Activated CD8-positive, alpha-beta T cell treated with anti-CD3 and anti-CD28 coated beads, Interleukin-2, amount 10 ng/mL, durations not matched to agents 7 days and 5 days (primary cell): ENCODE measurements at regions not wholly inside any gene's neighbourhood (a gene's known extent, or its start where the extent isn't known, plus 50 kb on each side); places are given as distances from the start of the nearest gene placed in this dataset.
"Not testable (repeated sequence)": the region's sequence is repeated elsewhere in the genome, so short reads cannot be mapped to it uniquely, and the experiment has no call there.

Experiments used
- ATAC-seq: fragments of 150-1000 bp; cut with Tn5 transposase; one replicate; pipeline ENCODE4 v1.10.0; 2021; ENCODE audit warnings: moderate library complexity
- CTCF ChIA-PET: fragments of 350-600 bp; sonication (Branson Sonifier 250); formaldehyde crosslinking; loops from one replicate; lab custom pipeline; 2021; ENCODE audit warnings: antibody characterized with exemption; lab: Charles Lee
- POLR2A ChIA-PET: fragments of 350-600 bp; sonication (Branson Sonifier 250); formaldehyde crosslinking; loops from one replicate; lab custom pipeline; 2021; ENCODE audit warnings: antibody characterized with exemption; lab: Charles Lee
- DNase-seq: peaks from one replicate; pipeline ENCODE4 v3.0.0-alpha.2; 2020
- H3K27ac Mint-ChIP-seq: one replicate; pipeline ENCODE4 v1.8.0; 2021; ENCODE audit warnings: mild to moderate bottlenecking, mixed read lengths
- H3K27me3 Mint-ChIP-seq: one replicate; pipeline ENCODE4 v1.8.0; 2021; ENCODE audit warnings: low read depth, mixed read lengths
- H3K36me3 Mint-ChIP-seq: one replicate; pipeline ENCODE4 v1.8.0; 2021; ENCODE audit warnings: low read depth, mixed read lengths
- H3K4me1 Mint-ChIP-seq: one replicate; pipeline ENCODE4 v1.8.0; 2021; ENCODE audit warnings: low read depth, mixed read lengths
- H3K4me3 Mint-ChIP-seq: one replicate; pipeline ENCODE4 v1.8.0; 2021; ENCODE audit warnings: mild to moderate bottlenecking, mixed read lengths
- H3K9me3 Mint-ChIP-seq: one replicate; pipeline ENCODE4 v1.8.0; 2022; ENCODE audit warnings: mixed read lengths; ENCODE audit not compliant: insufficient read depth

DNA sequence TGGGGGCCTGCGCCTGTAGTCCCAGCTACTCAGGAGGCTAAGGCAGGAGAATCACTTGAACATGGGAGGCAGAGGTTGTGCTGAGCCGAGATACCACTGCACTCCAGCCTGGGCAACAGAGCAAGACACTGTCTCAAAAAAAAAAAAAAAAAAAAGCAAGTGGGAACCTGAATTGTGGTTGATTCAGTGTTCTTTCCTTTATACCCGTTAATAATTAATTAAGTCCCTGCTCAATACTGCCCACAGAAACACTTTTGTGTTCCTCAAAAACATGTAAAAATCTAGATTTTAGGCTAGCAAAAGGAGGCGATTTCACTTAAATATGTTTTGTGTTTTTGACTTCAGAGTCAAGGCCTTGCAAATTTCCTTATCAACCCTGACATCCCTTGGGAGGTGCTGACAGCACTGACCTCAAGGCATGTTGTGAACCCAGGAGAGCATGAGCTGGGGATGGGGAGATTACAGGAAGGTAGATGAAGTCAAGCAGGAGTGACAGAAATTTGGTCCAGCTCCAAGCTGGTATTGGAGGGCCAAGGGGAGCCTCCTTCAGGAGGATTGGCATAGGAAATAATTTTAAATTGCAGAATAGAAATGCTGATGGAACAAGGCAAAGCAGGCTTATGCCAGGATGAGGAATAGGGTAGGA lies 89.0 kb upstream of the PNPT1 start:
- POLR2A ChIA-PET: no interaction called here
- H3K36me3 Mint-ChIP-seq: no peaks in the 10 kb centered on the region
- no peak overlapping the region for H3K27ac Mint-ChIP-seq
- no peak for DNase-seq
- H3K27me3 Mint-ChIP-seq: peaks cover 4% of the 10 kb centered on the region
- no peak for ATAC-seq
- H3K4me1 Mint-ChIP-seq: no peaks in the 10 kb centered on the region
- CTCF ChIA-PET: no interaction called here
- H3K9me3 Mint-ChIP-seq: no peaks in the 10 kb centered on the region
- H3K4me3 Mint-ChIP-seq: no peak overlapping the region

DNA sequence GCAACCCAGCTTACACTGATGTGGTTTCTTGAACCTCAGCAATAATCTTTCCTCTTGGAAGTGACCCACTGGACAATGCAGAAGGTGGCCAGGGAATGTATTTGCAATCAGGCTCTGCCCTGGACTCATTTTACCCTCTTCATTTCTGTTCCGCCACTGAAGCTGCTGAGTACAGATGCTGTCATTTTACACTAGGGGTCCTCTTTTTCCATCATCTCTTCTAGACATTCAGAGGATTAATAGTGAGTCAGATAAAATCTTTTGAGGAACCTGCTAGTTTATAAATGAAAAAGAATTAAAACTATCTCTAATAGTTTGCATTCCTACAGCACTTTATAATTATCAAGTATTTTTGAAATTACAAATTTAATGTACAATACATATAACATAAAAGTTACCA lies 87.9 kb upstream of the PNPT1 start:
- no peaks in the 10 kb centered on the region for H3K36me3 Mint-ChIP-seq
- H3K9me3 Mint-ChIP-seq: no peaks in the 10 kb centered on the region
- ChIA-PET POLR2A (no interaction called here), CTCF (no interaction called here)
- H3K4me1 Mint-ChIP-seq: no peaks in the 10 kb centered on the region
- no peak overlapping the region for H3K4me3 Mint-ChIP-seq
- H3K27me3 Mint-ChIP-seq: peaks cover 4% of the 10 kb centered on the region
- ATAC-seq (no peak), DNase-seq (no peak)
- H3K27ac Mint-ChIP-seq: no peak overlapping the region

DNA sequence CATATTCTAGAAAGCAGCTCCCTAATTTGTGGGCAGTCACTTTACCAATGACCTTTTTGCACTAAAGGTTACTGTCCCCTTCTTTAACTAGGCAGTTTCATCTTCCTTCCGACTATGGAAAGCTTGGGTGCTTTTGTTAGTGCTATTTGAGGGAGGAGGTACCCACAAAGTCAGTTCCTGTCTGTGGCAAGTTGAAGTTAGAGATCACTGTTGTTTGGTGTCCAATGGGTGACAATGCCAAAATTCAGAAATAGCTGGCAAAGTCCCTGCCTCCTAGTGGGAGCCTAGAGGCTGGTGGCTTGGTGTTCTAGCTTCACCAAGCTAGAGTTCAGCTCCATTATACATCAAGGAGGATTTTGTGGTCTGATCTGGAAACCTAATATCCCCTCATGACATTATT lies 87.1 kb upstream of the PNPT1 start:
- ATAC-seq (no peak), DNase-seq (no peak)
- H3K4me3 Mint-ChIP-seq: no peak overlapping the region
- CTCF ChIA-PET: interaction anchor here (0.6 kb wide), 1 partner anchor 1733 kb away, joined by 3 read pairs; no protein-coding TSS in a partner anchor
- H3K9me3 Mint-ChIP-seq: no peaks in the 10 kb centered on the region
- H3K36me3 Mint-ChIP-seq: no peaks in the 10 kb centered on the region
- H3K27me3 Mint-ChIP-seq: peaks cover 4% of the 10 kb centered on the region
- POLR2A ChIA-PET: no interaction called here
- H3K27ac Mint-ChIP-seq: no peak overlapping the region
- H3K4me1 Mint-ChIP-seq: no peaks in the 10 kb centered on the region

DNA sequence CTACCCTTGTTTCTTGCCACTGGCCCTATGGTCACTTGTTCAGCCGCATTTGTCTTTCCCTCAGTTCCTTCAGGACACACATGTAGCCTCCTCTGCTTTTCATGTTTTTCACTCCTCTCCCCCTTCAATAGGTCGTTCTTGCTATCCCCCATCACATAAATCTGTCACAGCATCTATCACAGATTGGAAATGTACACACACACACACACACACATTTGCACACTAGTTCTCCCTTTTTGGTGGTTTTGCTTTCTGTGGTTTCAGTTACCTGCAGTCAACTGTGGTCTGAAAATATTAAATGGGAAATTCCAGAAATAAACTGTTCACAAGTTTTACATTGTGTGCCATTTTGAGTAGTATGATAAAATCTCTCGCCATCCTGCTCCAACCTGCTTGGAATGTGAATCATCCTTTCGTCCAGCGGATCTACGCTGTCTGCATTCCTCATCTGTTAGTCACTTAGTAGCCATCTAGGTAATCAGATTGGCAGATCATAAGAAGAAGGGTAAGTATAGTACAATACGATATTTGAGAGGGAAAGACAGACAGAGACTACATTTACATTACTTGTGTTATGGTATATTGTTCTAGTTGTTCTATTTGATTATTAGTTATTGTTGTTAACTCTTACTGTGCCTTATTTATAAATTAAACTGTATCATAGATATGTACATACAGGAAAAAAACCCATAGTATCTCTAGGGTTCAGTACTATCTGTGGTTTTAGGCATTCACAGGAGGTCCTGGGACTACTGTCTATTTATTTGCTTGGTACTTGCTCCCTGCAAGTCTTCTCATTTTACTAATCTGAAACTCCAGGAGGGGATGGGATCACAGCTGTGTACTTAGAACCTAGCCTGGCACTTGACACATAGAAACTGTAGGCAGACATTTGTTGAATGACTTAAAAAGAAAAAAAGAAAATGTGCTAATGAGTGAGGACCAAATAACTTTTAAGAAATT lies 86.1 kb upstream of the PNPT1 start:
- no peak for DNase-seq
- no peak for ATAC-seq
- H3K27ac Mint-ChIP-seq: no peak overlapping the region
- H3K36me3 Mint-ChIP-seq: no peaks in the 10 kb centered on the region
- ChIA-PET CTCF (interaction anchor here (0.6 kb wide), 1 partner anchor 1734 kb away, joined by 3 read pairs; no protein-coding TSS in a partner anchor), POLR2A (no interaction called here)
- no peaks in the 10 kb centered on the region for H3K4me1 Mint-ChIP-seq
- no peaks in the 10 kb centered on the region for H3K9me3 Mint-ChIP-seq
- peaks cover 4% of the 10 kb centered on the region for H3K27me3 Mint-ChIP-seq
- no peak overlapping the region for H3K4me3 Mint-ChIP-seq

DNA sequence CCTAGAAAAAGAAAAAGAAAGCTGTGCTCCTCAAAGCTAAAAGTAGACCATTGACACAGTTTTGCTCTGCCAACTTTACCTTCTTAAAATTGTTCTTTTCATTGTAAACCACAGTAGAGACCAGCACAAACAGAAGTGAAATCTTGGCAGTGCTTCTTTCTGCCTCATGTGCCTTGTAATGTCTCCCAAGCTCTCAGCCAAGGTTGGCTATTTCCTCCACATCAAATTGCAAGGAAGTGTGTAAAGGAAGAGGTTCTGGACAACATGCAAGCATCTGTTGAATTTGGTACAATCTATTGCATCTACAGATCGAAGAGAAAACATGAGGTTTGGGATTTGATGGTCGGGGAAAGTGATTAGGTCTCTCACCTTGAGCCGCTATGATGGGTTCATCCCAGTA lies 83.3 kb upstream of the PNPT1 start:
- ATAC-seq: no peak
- no peak for DNase-seq
- H3K36me3 Mint-ChIP-seq: no peaks in the 10 kb centered on the region
- H3K4me1 Mint-ChIP-seq: no peaks in the 10 kb centered on the region
- H3K27ac Mint-ChIP-seq: no peak overlapping the region
- POLR2A ChIA-PET: no interaction called here
- H3K4me3 Mint-ChIP-seq: no peak overlapping the region
- CTCF ChIA-PET: no interaction called here
- peaks cover 4% of the 10 kb centered on the region for H3K27me3 Mint-ChIP-seq
- no peaks in the 10 kb centered on the region for H3K9me3 Mint-ChIP-seq

DNA sequence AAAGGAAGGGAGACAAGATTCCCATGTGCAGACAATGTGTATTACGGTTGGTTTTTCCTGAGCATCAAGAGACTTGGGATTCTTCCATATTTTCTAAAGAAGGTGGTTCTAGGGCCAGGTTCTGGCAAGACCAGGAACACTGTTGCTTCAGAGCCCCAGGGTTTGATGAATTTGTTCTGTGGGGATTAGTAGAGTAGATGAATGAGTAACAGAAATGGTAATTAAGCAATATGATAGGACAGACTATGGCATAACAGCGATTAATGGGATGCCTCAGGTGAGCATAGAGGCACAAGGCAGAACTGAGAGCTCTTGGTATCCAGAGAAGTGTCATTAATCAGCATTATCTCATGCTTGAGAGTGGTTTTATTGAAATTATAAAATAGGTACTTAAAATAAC lies 82.8 kb upstream of the PNPT1 start:
- CTCF ChIA-PET: no interaction called here
- ATAC-seq: no peak
- Mint-ChIP-seq H3K4me3 (no peak overlapping the region), H3K36me3 (no peaks in the 10 kb centered on the region), H3K27me3 (peaks cover 4% of the 10 kb centered on the region), H3K27ac (no peak overlapping the region), H3K9me3 (no peaks in the 10 kb centered on the region), H3K4me1 (no peaks in the 10 kb centered on the region)
- POLR2A ChIA-PET: no interaction called here
- DNase-seq: no peak

DNA sequence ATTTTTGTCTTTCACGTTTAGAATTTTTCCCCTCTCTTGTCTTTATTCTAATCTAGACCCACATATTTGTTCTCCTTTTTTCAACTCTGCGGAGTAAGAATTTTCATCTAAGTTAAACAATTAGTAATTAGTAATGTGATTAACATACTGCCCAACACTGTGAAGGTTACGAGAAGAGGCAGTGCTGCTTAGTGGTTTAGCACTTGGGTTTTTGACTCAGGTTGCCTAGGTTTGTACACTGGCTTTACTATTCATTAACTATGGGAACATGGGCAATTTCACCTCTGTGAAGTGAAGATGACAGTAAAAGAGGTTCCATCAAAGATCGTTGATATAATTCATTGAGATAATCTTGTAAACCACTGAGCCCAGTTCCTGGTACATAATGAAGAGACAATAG lies 82.2 kb upstream of the PNPT1 start:
- DNase-seq (no peak), ATAC-seq (no peak)
- Mint-ChIP-seq H3K4me1 (no peaks in the 10 kb centered on the region), H3K27ac (no peak overlapping the region), H3K4me3 (no peak overlapping the region), H3K27me3 (peaks cover 4% of the 10 kb centered on the region), H3K9me3 (no peaks in the 10 kb centered on the region), H3K36me3 (no peaks in the 10 kb centered on the region)
- POLR2A ChIA-PET: no interaction called here
- CTCF ChIA-PET: no interaction called here

DNA sequence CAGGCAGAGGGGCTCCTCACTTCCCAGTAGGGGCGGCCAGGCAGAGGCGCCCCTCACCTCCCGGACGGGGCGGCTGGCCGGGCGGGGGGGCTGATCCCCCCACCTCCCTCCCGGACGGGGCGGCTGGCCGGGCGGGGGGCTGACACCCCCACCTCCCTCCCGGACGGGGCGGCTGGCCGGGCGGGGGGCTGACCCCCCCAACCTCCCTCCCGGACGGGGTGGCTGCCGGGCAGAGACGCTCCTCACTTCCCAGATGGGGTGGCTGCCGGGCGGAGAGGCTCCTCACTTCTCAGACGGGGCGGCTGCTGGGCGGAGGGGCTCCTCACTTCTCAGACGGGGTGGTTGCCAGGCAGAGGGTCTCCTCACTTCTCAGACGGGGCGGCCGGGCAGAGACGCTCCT lies 80.0 kb upstream of the PNPT1 start:
- not testable (repeated sequence) for H3K36me3 Mint-ChIP-seq, ATAC-seq

DNA sequence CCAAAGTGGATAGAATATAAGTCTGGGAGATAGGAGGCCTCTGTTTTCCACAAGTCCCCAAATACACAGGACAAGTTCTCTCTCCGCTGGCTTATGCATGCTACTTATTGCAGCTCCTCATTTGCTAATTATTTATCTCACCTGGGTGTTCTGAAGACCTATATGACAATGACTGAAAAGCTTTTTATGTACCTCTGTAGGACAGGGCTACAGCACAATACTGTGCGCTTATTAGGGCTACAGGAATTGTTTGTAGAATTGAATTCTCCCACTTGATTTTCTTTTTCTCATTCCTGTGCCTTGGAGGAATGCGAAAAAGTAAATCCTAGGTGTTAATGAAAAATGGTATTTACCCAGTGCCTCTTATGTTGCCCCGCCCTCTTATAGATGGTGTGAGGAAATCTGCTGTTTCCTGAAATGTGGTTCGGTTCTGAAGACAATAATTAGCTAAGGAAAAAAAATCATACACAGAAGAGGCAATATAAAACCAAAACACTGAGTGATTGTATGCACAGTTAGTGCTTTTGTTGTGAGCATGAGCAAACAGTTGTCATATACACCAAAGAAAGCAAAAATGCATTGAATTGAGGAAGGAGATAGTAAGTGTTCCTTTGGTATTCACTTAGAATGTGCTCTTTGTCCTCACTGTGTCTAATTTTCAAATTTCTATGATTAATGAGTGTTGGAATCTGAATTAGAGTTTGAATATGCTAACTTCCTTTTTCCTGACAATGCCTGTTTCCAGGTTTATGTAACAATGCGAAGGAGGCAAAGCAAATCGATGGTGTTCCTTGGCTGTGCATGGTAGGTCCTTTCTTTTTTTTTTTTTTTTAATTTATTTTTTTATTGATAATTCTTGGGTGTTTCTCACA lies 78.7 kb upstream of the PNPT1 start:
- no peak overlapping the region for H3K27ac Mint-ChIP-seq
- H3K9me3 Mint-ChIP-seq: no peaks in the 10 kb centered on the region
- peaks cover 2% of the 10 kb centered on the region for H3K27me3 Mint-ChIP-seq
- ChIA-PET POLR2A (no interaction called here), CTCF (no interaction called here)
- no peaks in the 10 kb centered on the region for H3K36me3 Mint-ChIP-seq
- H3K4me3 Mint-ChIP-seq: no peak overlapping the region
- H3K4me1 Mint-ChIP-seq: no peaks in the 10 kb centered on the region
- ATAC-seq (no peak), DNase-seq (no peak)

More for the DNA sequence above, 80.0 kb upstream of the PNPT1 start:
- H3K27ac Mint-ChIP-seq, DNase-seq, CTCF ChIA-PET, H3K4me3 Mint-ChIP-seq, POLR2A ChIA-PET, H3K4me1 Mint-ChIP-seq, H3K27me3 Mint-ChIP-seq, H3K9me3 Mint-ChIP-seq: not testable (repeated sequence)

DNA sequence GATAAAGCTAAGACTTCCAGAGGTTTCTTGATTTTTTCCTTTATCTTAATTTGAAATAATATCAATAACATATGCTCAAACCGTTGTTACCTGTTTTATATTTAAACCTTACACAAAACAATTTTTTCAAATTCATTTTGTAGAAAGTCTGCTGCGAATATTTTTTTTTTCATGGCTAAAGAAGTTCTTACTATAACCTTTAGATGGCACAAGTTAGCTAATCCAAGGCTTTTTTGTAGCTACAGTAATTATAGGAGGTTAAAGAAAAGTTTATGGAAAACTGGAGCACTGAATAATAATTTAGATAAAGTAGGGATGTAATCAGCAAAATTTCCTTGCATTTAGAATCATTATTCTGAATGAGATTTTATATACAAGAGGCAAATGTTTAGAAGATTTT lies 78.0 kb upstream of the PNPT1 start:
- Mint-ChIP-seq H3K4me1 (no peaks in the 10 kb centered on the region), H3K4me3 (no peak overlapping the region), H3K36me3 (no peaks in the 10 kb centered on the region), H3K27me3 (peaks cover 2% of the 10 kb centered on the region), H3K27ac (no peak overlapping the region), H3K9me3 (no peaks in the 10 kb centered on the region)
- ATAC-seq: no peak
- ChIA-PET CTCF (no interaction called here), POLR2A (no interaction called here)
- DNase-seq: no peak

DNA sequence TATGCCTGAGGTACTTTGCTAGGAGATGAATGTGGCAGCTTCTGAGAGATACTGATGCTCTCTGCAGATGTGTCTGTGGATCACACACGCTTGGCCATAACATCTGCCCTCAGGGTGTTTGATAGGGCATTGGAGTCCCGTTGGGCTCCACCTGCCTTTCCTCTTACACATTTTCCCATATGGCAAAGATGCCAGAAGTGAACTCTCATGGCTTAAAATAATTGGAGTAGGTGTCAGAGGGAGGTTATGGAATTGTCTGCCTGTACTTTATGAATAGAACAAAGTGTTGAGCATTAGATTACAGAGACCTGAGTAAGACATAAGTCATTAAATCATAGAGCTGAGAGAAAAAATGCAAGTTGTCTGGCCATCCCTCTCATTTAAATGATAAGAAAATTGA lies 75.3 kb upstream of the PNPT1 start:
- H3K27ac Mint-ChIP-seq: no peak overlapping the region
- no peak for DNase-seq
- no peak overlapping the region for H3K4me3 Mint-ChIP-seq
- H3K27me3 Mint-ChIP-seq: peaks cover 2% of the 10 kb centered on the region
- no peaks in the 10 kb centered on the region for H3K9me3 Mint-ChIP-seq
- ChIA-PET POLR2A (no interaction called here), CTCF (no interaction called here)
- no peaks in the 10 kb centered on the region for H3K4me1 Mint-ChIP-seq
- no peak for ATAC-seq
- H3K36me3 Mint-ChIP-seq: no peaks in the 10 kb centered on the region

DNA sequence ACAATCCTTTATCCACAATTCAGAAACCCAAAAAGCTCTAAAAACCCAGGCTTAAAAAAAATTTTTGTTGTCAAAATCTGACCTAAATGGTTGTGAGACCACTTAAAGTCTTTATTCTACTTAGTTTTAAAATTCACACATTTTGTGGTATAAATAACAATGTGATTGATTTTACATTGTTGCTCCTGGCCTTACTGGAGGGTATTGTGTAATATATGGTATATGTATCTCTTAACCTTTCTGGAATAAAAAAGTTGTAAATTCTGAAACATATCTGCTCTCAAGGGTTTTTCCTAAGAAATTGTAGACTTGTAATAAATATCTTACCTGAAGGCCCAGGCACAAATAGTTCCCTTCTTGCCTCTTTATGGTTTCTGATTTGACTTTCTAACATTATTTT lies 73.3 kb upstream of the PNPT1 start:
- H3K9me3 Mint-ChIP-seq: no peaks in the 10 kb centered on the region
- H3K4me1 Mint-ChIP-seq: no peaks in the 10 kb centered on the region
- DNase-seq: no peak
- H3K4me3 Mint-ChIP-seq: no peak overlapping the region
- H3K27me3 Mint-ChIP-seq: peaks cover 2% of the 10 kb centered on the region
- no peak overlapping the region for H3K27ac Mint-ChIP-seq
- POLR2A ChIA-PET: no interaction called here
- CTCF ChIA-PET: no interaction called here
- no peak for ATAC-seq
- no peaks in the 10 kb centered on the region for H3K36me3 Mint-ChIP-seq
